ENCODE measurements at regions not wholly inside any gene's neighbourhood (a gene's known extent, or its start where the extent isn't known, plus 50 kb on each side); places are given as distances from the start of the nearest gene placed in this dataset.

DNA sequence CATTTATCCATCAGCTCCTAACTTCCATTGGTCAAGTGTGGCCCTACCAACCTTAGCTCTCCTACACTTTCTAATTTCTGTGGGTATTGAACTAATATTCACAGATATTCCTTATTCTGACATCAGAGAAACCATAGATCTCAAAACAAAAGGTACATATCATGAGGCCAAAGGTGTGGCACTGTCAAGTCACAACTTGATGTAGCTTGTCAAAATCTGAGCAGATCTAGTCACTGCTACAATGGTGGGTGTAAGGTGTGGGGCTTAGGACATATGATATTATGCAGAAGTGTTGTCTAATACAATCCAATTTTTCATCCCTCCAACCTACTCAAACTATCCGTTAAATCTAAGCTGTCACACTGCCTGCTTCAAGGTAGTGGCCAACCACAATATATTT is 114.0 kb upstream of the FAR2 start:
- DNase-seq (ENCODE audit: low spot score): no peak

- peak; percentile 44 for DNase-seq (ENCODE audit: low spot score)
Measured at GRCh38 chr12:29039013-29039412, 110.1 kb upstream of the FAR2 start.

GRCh38 chr12:29041621-29042020 is 107.5 kb upstream of the FAR2 start:
- DNase-seq (ENCODE audit: low spot score): no peak

DNA sequence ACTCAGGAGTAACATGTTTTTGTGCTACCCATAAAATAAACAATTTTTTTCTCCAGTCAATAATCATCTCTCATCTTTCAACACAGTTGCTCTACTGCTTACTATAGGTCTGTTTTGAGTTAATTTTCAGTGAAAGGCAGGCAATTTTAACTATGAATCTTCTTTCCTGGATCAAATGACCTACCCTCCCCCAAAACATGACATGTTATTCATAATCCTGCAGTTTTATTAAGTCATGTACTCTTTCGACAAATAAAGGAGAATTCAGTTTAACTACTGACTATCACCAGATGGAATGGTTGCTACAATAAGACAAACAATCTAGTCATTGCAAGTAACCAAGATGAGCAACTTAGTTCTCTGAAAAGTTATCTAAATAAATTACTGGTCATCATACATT is 106.0 kb upstream of the FAR2 start:
- DNase-seq (ENCODE audit: low spot score): no peak

GRCh38 chr12:29044799-29045198 is 104.3 kb upstream of the FAR2 start:
- no peak for DNase-seq (ENCODE audit: low spot score)

- DNase-seq (ENCODE audit: low spot score): no peak
Measured at GRCh38 chr12:29048787-29049186, 100.3 kb upstream of the FAR2 start.

- DNase-seq (ENCODE audit: low spot score): no peak
Measured at GRCh38 chr12:29050503-29050902, 98.6 kb upstream of the FAR2 start.

DNA sequence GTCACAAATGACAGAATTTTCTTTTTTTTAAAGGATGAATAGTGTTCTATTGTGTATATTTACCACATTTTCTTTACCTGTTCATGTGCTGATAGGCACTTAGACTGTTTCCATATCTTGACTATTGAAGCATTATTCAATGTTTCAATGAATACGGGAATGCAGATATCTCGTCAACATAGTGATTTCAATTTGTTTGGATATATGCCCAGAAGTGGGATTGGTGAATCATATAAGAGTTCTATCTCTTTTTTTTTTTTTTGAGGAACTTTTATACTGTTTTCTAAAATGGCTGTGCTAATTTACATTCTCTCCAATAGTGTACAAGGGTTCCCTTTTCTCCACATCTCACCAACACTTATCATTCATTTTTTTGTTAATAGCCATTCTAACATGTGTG is 97.9 kb upstream of the FAR2 start:
- DNase-seq (ENCODE audit: low spot score): no peak

- no peak for DNase-seq (ENCODE audit: low spot score)
Measured at GRCh38 chr12:29053567-29053966, 95.5 kb upstream of the FAR2 start.

GRCh38 chr12:29054858-29055663 is 94.0 kb upstream of the FAR2 start:
- DNase-seq (ENCODE audit: low spot score): peak; percentile 95

DNA sequence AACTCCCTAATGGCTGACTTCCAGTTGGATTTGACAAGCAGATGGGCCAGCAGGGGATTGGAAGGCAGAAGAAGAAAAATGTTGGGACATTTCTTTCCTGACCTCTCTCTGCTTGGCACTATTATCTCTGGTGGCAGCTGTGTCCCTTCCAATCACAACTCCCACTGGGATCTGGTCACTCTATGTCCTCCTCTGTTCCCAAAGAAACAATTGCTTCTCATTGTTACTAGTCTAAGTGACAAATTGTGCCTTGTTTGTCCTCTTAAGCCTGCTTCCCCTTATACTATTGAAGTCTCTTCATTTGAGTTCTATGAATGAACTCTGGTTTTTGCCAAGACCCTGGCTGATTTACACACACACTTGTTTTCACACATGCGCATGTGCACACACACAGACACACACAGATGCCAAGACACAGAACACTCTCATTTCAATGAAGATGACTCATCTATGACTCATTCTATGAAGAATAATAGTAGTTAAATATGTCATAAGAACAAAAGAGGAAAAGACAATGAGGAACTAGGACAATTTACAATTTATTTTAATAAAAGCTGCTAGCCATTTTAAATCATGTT is 83.0 kb upstream of the FAR2 start:
- DNase-seq (ENCODE audit: low spot score): no peak

- no peak for DNase-seq (ENCODE audit: low spot score)
Measured at GRCh38 chr12:29067430-29067829, 81.6 kb upstream of the FAR2 start.

DNA sequence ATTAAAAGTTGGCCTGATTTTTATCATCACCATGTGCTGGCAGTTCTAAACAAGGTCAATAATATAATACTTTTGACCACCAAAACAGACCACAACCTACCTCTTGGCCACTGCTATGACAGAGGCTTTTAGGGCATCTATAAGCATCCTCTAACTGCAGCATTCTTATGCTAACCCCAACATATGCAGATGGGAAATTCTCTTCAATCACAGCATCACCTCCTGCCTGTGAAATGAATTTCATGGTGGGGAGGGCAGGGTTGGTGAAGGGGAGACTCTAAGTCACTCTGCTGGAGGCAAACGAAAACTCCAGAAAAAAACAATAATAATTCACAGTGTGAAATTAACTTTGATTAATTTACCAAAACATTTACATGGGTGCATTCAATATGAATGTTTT is 78.8 kb upstream of the FAR2 start:
- no peak for DNase-seq (ENCODE audit: low spot score)

DNA sequence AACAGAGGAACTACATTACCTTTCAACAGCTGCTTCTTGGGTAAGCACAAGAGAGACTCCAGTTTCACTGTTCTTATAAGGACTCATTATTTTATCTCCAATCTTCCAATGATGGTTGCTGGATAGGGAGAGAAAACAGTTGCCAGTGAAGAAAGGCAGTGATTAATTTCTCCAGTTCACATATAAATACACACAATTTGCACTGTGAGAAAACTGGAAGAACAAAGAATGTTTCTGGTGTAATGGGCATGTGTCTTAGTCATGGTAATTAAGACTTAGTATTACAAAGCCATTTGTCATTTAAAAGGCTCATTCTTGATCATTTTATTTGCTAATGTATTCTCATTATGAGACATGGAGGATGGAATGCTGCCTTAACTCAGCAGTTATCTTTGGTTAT is 78.0 kb upstream of the FAR2 start:
- no peak for DNase-seq (ENCODE audit: low spot score)

DNA sequence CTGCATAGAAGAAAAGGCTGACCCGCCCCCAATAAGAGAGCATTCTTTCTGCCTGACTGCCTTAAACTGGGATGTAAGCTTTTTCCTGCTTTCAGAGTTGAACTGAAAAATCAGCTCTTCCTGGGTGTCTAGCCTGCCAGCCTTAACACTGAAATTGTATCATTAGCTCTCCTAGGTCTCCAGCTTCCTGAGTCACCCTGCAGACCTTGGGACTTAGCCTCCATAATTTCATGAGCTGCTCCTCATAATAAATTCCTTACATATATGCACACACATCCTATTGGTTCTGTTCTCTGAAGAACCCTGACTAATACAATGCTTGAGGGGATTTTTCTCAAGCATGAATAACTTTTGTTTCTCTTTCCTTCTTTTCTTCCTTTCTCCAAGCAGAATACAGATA is 76.4 kb upstream of the FAR2 start:
- DNase-seq (ENCODE audit: low spot score): no peak

- DNase-seq (ENCODE audit: low spot score): peak; percentile 64
Measured at GRCh38 chr12:29073631-29074239, 75.3 kb upstream of the FAR2 start.

- DNase-seq (ENCODE audit: low spot score): no peak
Measured at GRCh38 chr12:29081101-29081500, 68.0 kb upstream of the FAR2 start.

DNA sequence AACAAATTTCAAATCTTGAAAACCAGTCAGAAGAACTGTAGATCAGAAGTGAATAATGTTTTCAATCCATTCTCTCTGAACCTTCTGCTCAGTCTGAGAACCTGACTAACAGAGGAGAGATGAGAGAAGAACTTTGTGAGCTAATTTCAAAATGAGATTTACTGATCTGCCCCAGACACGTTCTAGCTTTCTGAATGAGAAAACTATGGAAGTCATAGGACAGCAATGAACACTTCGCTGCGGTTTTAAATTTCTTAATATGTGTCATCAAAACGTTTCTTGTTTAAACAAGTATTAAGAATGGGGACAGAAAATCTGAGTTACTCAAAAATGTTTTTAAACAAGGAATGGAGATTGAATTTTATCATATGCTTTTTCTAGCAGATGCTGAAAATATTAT is 66.6 kb upstream of the FAR2 start:
- no peak for DNase-seq (ENCODE audit: low spot score)

GRCh38 chr12:29086325-29087271 is 62.5 kb upstream of the FAR2 start:
- DNase-seq (ENCODE audit: low spot score): peak; percentile 13

DNA sequence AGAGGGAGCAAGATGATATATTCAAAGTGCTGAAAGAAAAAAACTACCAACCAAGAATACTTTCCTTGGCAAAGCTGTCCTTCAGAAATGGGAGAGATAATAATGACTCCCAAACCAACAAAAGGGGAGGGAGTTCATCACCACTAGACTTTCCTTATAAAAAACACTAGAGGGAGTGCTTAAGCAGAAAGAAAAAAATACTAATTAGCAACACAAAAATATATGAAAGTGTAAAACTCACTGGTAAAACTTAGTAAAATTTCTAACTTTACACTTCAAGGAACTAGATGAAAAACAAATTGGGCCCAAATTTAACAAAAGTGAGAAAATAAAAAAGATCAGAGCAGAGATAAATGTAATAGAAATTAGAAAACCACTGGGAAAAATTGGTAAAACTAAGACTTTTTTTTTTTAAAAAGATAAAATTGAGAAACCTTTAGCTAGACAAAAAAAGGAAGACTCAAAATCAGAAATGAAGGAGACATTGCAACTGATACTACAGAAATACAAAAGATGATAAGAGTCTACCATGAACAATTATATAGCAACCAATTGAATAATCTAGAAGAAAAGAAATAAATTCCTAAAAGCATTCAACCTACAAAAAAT is 60.4 kb upstream of the FAR2 start:
- DNase-seq (ENCODE audit: low spot score): peak; percentile 24
